ENCODE measurements at regions not wholly inside any gene's neighbourhood (a gene's known extent, or its start where the extent isn't known, plus 50 kb on each side); places are given as distances from the start of the nearest gene placed in this dataset.

- no peak for DNase-seq
These were observed 80.6 kb upstream of the CTNNB1 start for GRCh38 chr3:41118461-41119390.

GRCh38 chr3:41120460-41120859, 78.8 kb upstream of the CTNNB1 start:
- DNase-seq, result no peak

GRCh38 chr3:41125258-41125657, 74.0 kb upstream of the CTNNB1 start:
- no peak for DNase-seq

- no peak for DNase-seq
These were observed 72.8 kb upstream of the CTNNB1 start for GRCh38 chr3:41126472-41126871.

- DNase-seq, result no peak
These were observed 72.3 kb upstream of the CTNNB1 start for GRCh38 chr3:41126961-41127360.

GRCh38 chr3:41127414-41127813, 71.9 kb upstream of the CTNNB1 start:
- DNase-seq, result no peak

- DNase-seq, result no peak
These were observed 69.6 kb upstream of the CTNNB1 start for GRCh38 chr3:41129731-41130130.

GRCh38 chr3:41131224-41131623, 68.1 kb upstream of the CTNNB1 start:
- no peak for DNase-seq

GRCh38 chr3:41137686-41138111, 61.6 kb upstream of the CTNNB1 start:
- no peak for DNase-seq

- DNase-seq, result no peak
These were observed 61.2 kb upstream of the CTNNB1 start for GRCh38 chr3:41138146-41138545.

GRCh38 chr3:41138601-41139000, 60.7 kb upstream of the CTNNB1 start:
- no peak for DNase-seq

- no peak for DNase-seq
These were observed 59.1 kb upstream of the CTNNB1 start for GRCh38 chr3:41140242-41140641.

GRCh38 chr3:41141433-41142167, 57.7 kb upstream of the CTNNB1 start:
- DNase-seq, result no peak

GRCh38 chr3:41143421-41144031, 55.8 kb upstream of the CTNNB1 start:
- no peak for DNase-seq

- no peak for DNase-seq
These were observed 54.7 kb upstream of the CTNNB1 start for GRCh38 chr3:41144631-41145030.

GRCh38 chr3:41148478-41148877, 50.8 kb upstream of the CTNNB1 start:
- no peak for DNase-seq

- no peak for DNase-seq
These were observed 50.4 kb upstream of the CTNNB1 start for GRCh38 chr3:41148901-41149300.

Data from CD4-positive, alpha-beta T cell treated with Interleukin-17A for 1 hour (primary cell).